ENCODE measurements at regions not wholly inside any gene's neighbourhood (a gene's known extent, or its start where the extent isn't known, plus 50 kb on each side); places are given as distances from the start of the nearest gene placed in this dataset.
A peak's percentile ranks its signal among the peaks of the same experiment; 100 is the strongest.

DNA sequence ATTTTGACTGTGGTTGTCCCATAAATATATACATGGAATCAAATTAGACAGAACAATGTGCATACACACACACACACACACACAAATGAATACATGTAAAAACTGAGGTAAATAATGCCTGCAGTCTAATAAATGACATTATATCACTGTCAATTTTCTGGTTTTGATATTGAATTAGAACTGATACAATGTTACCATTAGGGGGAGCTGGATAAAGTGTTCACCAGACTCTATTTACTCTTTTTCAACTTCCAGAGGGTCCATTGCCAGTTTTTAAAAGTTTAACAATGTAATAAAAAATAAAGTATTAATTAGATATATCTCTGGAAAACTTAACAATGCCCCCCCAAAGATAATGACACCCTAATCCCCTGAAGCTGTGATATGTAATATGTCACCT is 1666.8 kb upstream of the TMEFF2 start:
- H4K20me1 ChIP-seq (ENCODE audit: insufficient read depth, low read length): no peaks in the 10 kb centered on the region
- no TSS peak for BruUV-seq (replicated peaks)
- no peaks in the 10 kb centered on the region for H3K4me1 ChIP-seq (ENCODE audit: insufficient read depth, low read length, poor library complexity, severe bottlenecking)
- CTCF ChIA-PET (ENCODE audit: unreplicated experiment): no interaction called here
- H3K4me2 ChIP-seq (ENCODE audit: low read length): no peak overlapping the region
- no peaks in the 10 kb centered on the region for H3K9me3 ChIP-seq (ENCODE audit: low read length)
- TF ChIP-seq, protein P1, sequence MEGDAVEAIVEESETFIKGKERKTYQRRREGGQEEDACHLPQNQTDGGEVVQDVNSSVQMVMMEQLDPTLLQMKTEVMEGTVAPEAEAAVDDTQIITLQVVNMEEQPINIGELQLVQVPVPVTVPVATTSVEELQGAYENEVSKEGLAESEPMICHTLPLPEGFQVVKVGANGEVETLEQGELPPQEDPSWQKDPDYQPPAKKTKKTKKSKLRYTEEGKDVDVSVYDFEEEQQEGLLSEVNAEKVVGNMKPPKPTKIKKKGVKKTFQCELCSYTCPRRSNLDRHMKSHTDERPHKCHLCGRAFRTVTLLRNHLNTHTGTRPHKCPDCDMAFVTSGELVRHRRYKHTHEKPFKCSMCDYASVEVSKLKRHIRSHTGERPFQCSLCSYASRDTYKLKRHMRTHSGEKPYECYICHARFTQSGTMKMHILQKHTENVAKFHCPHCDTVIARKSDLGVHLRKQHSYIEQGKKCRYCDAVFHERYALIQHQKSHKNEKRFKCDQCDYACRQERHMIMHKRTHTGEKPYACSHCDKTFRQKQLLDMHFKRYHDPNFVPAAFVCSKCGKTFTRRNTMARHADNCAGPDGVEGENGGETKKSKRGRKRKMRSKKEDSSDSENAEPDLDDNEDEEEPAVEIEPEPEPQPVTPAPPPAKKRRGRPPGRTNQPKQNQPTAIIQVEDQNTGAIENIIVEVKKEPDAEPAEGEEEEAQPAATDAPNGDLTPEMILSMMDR (conservative IDR thresholded peaks at IDR 0.05; ENCODE audit: low read length): peak; percentile 55
- no peak for TF ChIP-seq EZH2phosphoT487 (IDR thresholded peaks at IDR 0.05; ENCODE audit: borderline replicate concordance, low read depth, low read length)
- no peak overlapping the region for H3K4me3 ChIP-seq (ENCODE audit: low read depth, low read length, poor library complexity, severe bottlenecking)
- POLR2A ChIA-PET: interaction anchor here (0.6 kb wide), 1 partner anchor 38 kb away, joined by 3 read pairs; no protein-coding TSS in a partner anchor
- no peak overlapping the region for H3K27ac ChIP-seq (ENCODE audit: low read depth, low read length, poor library complexity, severe bottlenecking)
- no peaks in the 10 kb centered on the region for H3K36me3 ChIP-seq (ENCODE audit: insufficient read depth, low read length)
- H2AFZ ChIP-seq (ENCODE audit: low read length): no peak overlapping the region
- DNase-seq (ENCODE audit: low spot score): no peak
- intact Hi-C loops (cut with micrococcal nuclease; ENCODE audit: unreplicated experiment): no loop called here
- H3K9me2 ChIP-seq (ENCODE audit: insufficient read depth, low read length): no peaks in the 10 kb centered on the region
- no peaks in the 10 kb centered on the region for H3K79me2 ChIP-seq (ENCODE audit: insufficient read depth, low read depth, low read length)

DNA sequence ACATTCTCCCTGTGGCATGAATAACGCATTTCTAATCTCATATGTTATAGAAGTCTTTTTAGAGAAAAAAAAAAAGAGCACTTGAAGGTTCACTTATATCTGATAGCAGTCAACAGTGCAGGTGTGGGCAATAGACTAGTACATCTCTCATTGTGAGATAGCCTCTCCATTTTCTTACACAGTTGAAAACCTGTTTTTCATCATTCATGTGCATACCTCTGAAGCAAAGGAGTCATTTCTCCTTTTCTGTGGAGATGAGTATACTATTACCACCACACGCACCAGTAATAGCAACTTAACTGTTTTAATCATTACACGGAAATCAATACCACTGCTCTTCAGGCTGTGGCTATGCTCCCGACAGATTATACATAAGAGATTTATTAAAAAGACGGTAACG is 1653.3 kb upstream of the TMEFF2 start:
- Histone ChIP-seq H3K4me2 (ENCODE audit: low read length) (no peak overlapping the region), H3K4me1 (ENCODE audit: insufficient read depth, low read length, poor library complexity, severe bottlenecking) (no peaks in the 10 kb centered on the region), H3K9me2 (ENCODE audit: insufficient read depth, low read length) (no peaks in the 10 kb centered on the region; the same call in 1 of the 2 replicates), H3K79me2 (ENCODE audit: insufficient read depth, low read depth, low read length) (no peaks in the 10 kb centered on the region), H3K4me3 (ENCODE audit: low read depth, low read length, poor library complexity, severe bottlenecking) (no peak overlapping the region), H3K27ac (ENCODE audit: low read depth, low read length, poor library complexity, severe bottlenecking) (no peak overlapping the region), H4K20me1 (ENCODE audit: insufficient read depth, low read length) (no peaks in the 10 kb centered on the region), H3K9me3 (ENCODE audit: low read length) (no peaks in the 10 kb centered on the region), H3K36me3 (ENCODE audit: insufficient read depth, low read length) (no peaks in the 10 kb centered on the region), H2AFZ (ENCODE audit: low read length) (no peak overlapping the region)
- no TSS peak for BruUV-seq (replicated peaks)
- CTCF ChIA-PET (ENCODE audit: unreplicated experiment): no interaction called here
- intact Hi-C loops (cut with micrococcal nuclease; ENCODE audit: unreplicated experiment): no loop called here
- POLR2A ChIA-PET: no interaction called here
- TF ChIP-seq, protein P1 (conservative IDR thresholded peaks at IDR 0.05; ENCODE audit: low read length): no peak
- TF ChIP-seq EZH2phosphoT487 (IDR thresholded peaks at IDR 0.05; ENCODE audit: borderline replicate concordance, low read depth, low read length): no peak
- no peak for DNase-seq (ENCODE audit: low spot score)

- Histone ChIP-seq H3K9me3 (ENCODE audit: low read length) (no peaks in the 10 kb centered on the region), H3K36me3 (ENCODE audit: insufficient read depth, low read length) (no peaks in the 10 kb centered on the region), H3K4me3 (ENCODE audit: low read depth, low read length, poor library complexity, severe bottlenecking) (no peak overlapping the region), H2AFZ (ENCODE audit: low read length) (no peak overlapping the region), H3K79me2 (ENCODE audit: insufficient read depth, low read depth, low read length) (no peaks in the 10 kb centered on the region), H3K4me1 (ENCODE audit: insufficient read depth, low read length, poor library complexity, severe bottlenecking) (no peaks in the 10 kb centered on the region), H3K27ac (ENCODE audit: low read depth, low read length, poor library complexity, severe bottlenecking) (no peak overlapping the region), H3K9me2 (ENCODE audit: insufficient read depth, low read length) (no peaks in the 10 kb centered on the region; the same call in 1 of the 2 replicates), H4K20me1 (ENCODE audit: insufficient read depth, low read length) (no peaks in the 10 kb centered on the region), H3K4me2 (ENCODE audit: low read length) (no peak overlapping the region)
- no TSS peak for BruUV-seq (replicated peaks)
- ChIA-PET CTCF (ENCODE audit: unreplicated experiment) (no interaction called here), POLR2A (no interaction called here)
- intact Hi-C loops (cut with micrococcal nuclease; ENCODE audit: unreplicated experiment): no loop called here
- DNase-seq (ENCODE audit: low spot score): no peak
- TF ChIP-seq, protein P1 (conservative IDR thresholded peaks at IDR 0.05; ENCODE audit: low read length): no peak
- TF ChIP-seq EZH2phosphoT487 (IDR thresholded peaks at IDR 0.05; ENCODE audit: borderline replicate concordance, low read depth, low read length): no peak
Measured at GRCh38 chr2:193847130-193847529, 1652.4 kb upstream of the TMEFF2 start.
